Adipocyte (in vitro differentiated cells): ENCODE measurements at regions not wholly inside any gene's neighbourhood (a gene's known extent, or its start where the extent isn't known, plus 50 kb on each side); places are given as distances from the start of the nearest gene placed in this dataset.
A peak's percentile ranks its signal among the peaks of the same experiment; 100 is the strongest.

Experiments used
- DNase-seq: peaks from one replicate; pipeline ENCODE4 v3.0.0-alpha.2; 2015; ENCODE audit warnings: low read depth
- H3K27me3 ChIP-seq: replicated peaks from 2 replicates; pipeline ENCODE4 v1.7.0; 2013; ENCODE audit warnings: mild to moderate bottlenecking, low read length, moderate library complexity; ENCODE audit not compliant: control insufficient read depth, insufficient read depth
- H3K36me3 ChIP-seq: 2 replicates; pipeline ENCODE4 v1.7.0; 2013; ENCODE audit warnings: low read length, mild to moderate bottlenecking, moderate library complexity; ENCODE audit not compliant: control insufficient read depth, insufficient read depth, severe bottlenecking
- H3K4me1 ChIP-seq: 2 replicates; pipeline ENCODE4 v1.7.0; 2013; ENCODE audit warnings: mild to moderate bottlenecking, low read length, moderate library complexity; ENCODE audit not compliant: control insufficient read depth, insufficient read depth
- H3K4me3 ChIP-seq: 2 replicates; pipeline ENCODE4 v1.7.0; 2013; ENCODE audit warnings: mild to moderate bottlenecking, low read length, moderate library complexity
- H3K9ac ChIP-seq: 2 replicates; pipeline ENCODE4 v1.7.0; 2013; ENCODE audit warnings: mild to moderate bottlenecking, low read length, moderate library complexity
- H3K9me3 ChIP-seq: 2 replicates; pipeline ENCODE4 v1.7.0; 2013; ENCODE audit warnings: mild to moderate bottlenecking, low read length, moderate library complexity; ENCODE audit not compliant: control insufficient read depth

- no peaks in the 10 kb centered on the region for H3K4me1 ChIP-seq
- no peaks in the 10 kb centered on the region for H3K36me3 ChIP-seq
- no peaks in the 10 kb centered on the region for H3K9me3 ChIP-seq
- DNase-seq: no peak
- no peaks in the 10 kb centered on the region for H3K27me3 ChIP-seq
- no peak overlapping the region for H3K9ac ChIP-seq
- H3K4me3 ChIP-seq: no peak overlapping the region
Observed at GRCh38 chr1:199307496-199308264, 668.8 kb downstream of the PTPRC start.

GRCh38 chr1:199308349-199308846 is 669.6 kb downstream of the PTPRC start:
- no peaks in the 10 kb centered on the region for H3K9me3 ChIP-seq
- H3K4me1 ChIP-seq: no peaks in the 10 kb centered on the region
- H3K36me3 ChIP-seq: no peaks in the 10 kb centered on the region
- H3K9ac ChIP-seq: no peak overlapping the region
- no peaks in the 10 kb centered on the region for H3K27me3 ChIP-seq
- no peak for DNase-seq
- H3K4me3 ChIP-seq: no peak overlapping the region

GRCh38 chr1:199310708-199311107 is 671.9 kb downstream of the PTPRC start:
- H3K9me3 ChIP-seq: no peaks in the 10 kb centered on the region
- no peak overlapping the region for H3K9ac ChIP-seq
- no peaks in the 10 kb centered on the region for H3K4me1 ChIP-seq
- no peak overlapping the region for H3K4me3 ChIP-seq
- no peaks in the 10 kb centered on the region for H3K27me3 ChIP-seq
- DNase-seq: no peak
- H3K36me3 ChIP-seq: no peaks in the 10 kb centered on the region

GRCh38 chr1:199311478-199312262 is 672.8 kb downstream of the PTPRC start:
- H3K27me3 ChIP-seq: no peaks in the 10 kb centered on the region
- no peak overlapping the region for H3K4me3 ChIP-seq
- no peaks in the 10 kb centered on the region for H3K9me3 ChIP-seq
- no peaks in the 10 kb centered on the region for H3K4me1 ChIP-seq
- H3K36me3 ChIP-seq: no peaks in the 10 kb centered on the region
- no peak for DNase-seq
- H3K9ac ChIP-seq: no peak overlapping the region

- Histone ChIP-seq H3K4me1 (no peaks in the 10 kb centered on the region), H3K36me3 (no peaks in the 10 kb centered on the region), H3K9ac (no peak overlapping the region), H3K4me3 (no peak overlapping the region), H3K9me3 (no peaks in the 10 kb centered on the region), H3K27me3 (no peaks in the 10 kb centered on the region)
- no peak for DNase-seq
Observed at GRCh38 chr1:199312626-199313025, 673.8 kb downstream of the PTPRC start.

GRCh38 chr1:199313444-199313843 is 674.6 kb downstream of the PTPRC start:
- no peak overlapping the region for H3K4me3 ChIP-seq
- H3K4me1 ChIP-seq: no peaks in the 10 kb centered on the region
- H3K27me3 ChIP-seq: no peaks in the 10 kb centered on the region
- DNase-seq: no peak
- H3K36me3 ChIP-seq: no peaks in the 10 kb centered on the region
- H3K9ac ChIP-seq: no peak overlapping the region
- H3K9me3 ChIP-seq: no peaks in the 10 kb centered on the region

GRCh38 chr1:199319341-199319740 is 680.5 kb downstream of the PTPRC start:
- H3K36me3 ChIP-seq: no peaks in the 10 kb centered on the region
- no peaks in the 10 kb centered on the region for H3K4me1 ChIP-seq
- H3K4me3 ChIP-seq: no peak overlapping the region
- no peaks in the 10 kb centered on the region for H3K9me3 ChIP-seq
- no peak overlapping the region for H3K9ac ChIP-seq
- no peak for DNase-seq
- H3K27me3 ChIP-seq: no peaks in the 10 kb centered on the region

- Histone ChIP-seq H3K27me3 (no peaks in the 10 kb centered on the region), H3K4me1 (no peaks in the 10 kb centered on the region), H3K36me3 (no peaks in the 10 kb centered on the region), H3K9me3 (peaks cover 8% of the 10 kb centered on the region), H3K9ac (no peak overlapping the region), H3K4me3 (no peak overlapping the region)
- DNase-seq: no peak
Observed at GRCh38 chr1:199322278-199322677, 683.4 kb downstream of the PTPRC start.

- DNase-seq: no peak
- no peaks in the 10 kb centered on the region for H3K27me3 ChIP-seq
- peaks cover 16% of the 10 kb centered on the region for H3K4me1 ChIP-seq
- H3K4me3 ChIP-seq: no peak overlapping the region
- H3K9ac ChIP-seq: no peak overlapping the region
- no peaks in the 10 kb centered on the region for H3K36me3 ChIP-seq
- H3K9me3 ChIP-seq: no peaks in the 10 kb centered on the region
Observed at GRCh38 chr1:199333180-199333579, 694.3 kb upstream of the NR5A2 start.

GRCh38 chr1:199335496-199335895 is 692.0 kb upstream of the NR5A2 start:
- DNase-seq: peak; percentile 55
- Histone ChIP-seq H3K36me3 (no peaks in the 10 kb centered on the region), H3K4me1 (peaks cover 16% of the 10 kb centered on the region), H3K9ac (no peak overlapping the region), H3K27me3 (no peaks in the 10 kb centered on the region), H3K9me3 (no peaks in the 10 kb centered on the region), H3K4me3 (no peak overlapping the region)

GRCh38 chr1:199336745-199337640 is 690.5 kb upstream of the NR5A2 start:
- peaks cover 16% of the 10 kb centered on the region for H3K4me1 ChIP-seq

More at GRCh38 chr1:199336745-199337640, 690.5 kb upstream of the NR5A2 start:
- DNase-seq: no peak
- Histone ChIP-seq H3K4me3 (no peak overlapping the region), H3K27me3 (no peaks in the 10 kb centered on the region), H3K9ac (no peak overlapping the region), H3K36me3 (no peaks in the 10 kb centered on the region), H3K9me3 (no peaks in the 10 kb centered on the region)
